ENCODE measurements at regions not wholly inside any gene's neighbourhood (a gene's known extent, or its start where the extent isn't known, plus 50 kb on each side); places are given as distances from the start of the nearest gene placed in this dataset.

DNA sequence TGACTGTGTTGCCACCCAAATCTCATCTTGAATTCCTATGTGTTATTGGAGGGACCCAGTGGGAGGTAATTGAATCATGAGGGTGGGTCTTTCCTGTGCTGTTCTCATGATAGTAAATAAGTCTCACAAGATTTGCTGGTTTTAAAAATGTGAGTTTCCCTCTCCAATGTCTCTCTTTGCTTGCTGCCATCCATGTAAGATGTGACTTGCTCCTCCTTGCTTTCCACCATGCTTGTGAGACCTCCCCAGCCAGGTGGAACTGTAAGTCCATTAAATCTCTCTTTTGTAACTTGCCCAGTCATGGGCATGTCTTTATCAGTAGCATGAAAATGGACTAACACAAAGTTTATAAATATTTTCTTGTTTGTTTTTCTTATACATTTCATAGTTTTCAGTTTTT, 990.5 kb upstream of the CITED2 start:
- TF ChIP-seq, protein P1, sequence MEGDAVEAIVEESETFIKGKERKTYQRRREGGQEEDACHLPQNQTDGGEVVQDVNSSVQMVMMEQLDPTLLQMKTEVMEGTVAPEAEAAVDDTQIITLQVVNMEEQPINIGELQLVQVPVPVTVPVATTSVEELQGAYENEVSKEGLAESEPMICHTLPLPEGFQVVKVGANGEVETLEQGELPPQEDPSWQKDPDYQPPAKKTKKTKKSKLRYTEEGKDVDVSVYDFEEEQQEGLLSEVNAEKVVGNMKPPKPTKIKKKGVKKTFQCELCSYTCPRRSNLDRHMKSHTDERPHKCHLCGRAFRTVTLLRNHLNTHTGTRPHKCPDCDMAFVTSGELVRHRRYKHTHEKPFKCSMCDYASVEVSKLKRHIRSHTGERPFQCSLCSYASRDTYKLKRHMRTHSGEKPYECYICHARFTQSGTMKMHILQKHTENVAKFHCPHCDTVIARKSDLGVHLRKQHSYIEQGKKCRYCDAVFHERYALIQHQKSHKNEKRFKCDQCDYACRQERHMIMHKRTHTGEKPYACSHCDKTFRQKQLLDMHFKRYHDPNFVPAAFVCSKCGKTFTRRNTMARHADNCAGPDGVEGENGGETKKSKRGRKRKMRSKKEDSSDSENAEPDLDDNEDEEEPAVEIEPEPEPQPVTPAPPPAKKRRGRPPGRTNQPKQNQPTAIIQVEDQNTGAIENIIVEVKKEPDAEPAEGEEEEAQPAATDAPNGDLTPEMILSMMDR (IDR thresholded peaks at IDR 0.05; ENCODE audit: low read length), result no peak
- TF ChIP-seq EZH2phosphoT487 (IDR thresholded peaks at IDR 0.05; ENCODE audit: low read length) (no peak), EZH2 (optimal IDR thresholded peaks at IDR 0.05; ENCODE audit: low read depth, low read length) (no peak)
